Activated CD4-positive, alpha-beta T cell treated with anti-CD3 and anti-CD28 coated beads for 4 hours (primary cell): ENCODE measurements at regions not wholly inside any gene's neighbourhood (a gene's known extent, or its start where the extent isn't known, plus 50 kb on each side); places are given as distances from the start of the nearest gene placed in this dataset.

Experiments used
- DNase-seq, 2 donors: peaks; one replicate each; pipeline ENCODE4 v3.0.0-alpha.2; 2020

GRCh38 chr5:61264273-61264661 is 67.8 kb upstream of the ZSWIM6 start:
- DNase-seq, result no peak

GRCh38 chr5:61267116-61267515 is 64.9 kb upstream of the ZSWIM6 start:
- no peak for DNase-seq

- no peak for DNase-seq
Measured at GRCh38 chr5:61268871-61269270, 63.2 kb upstream of the ZSWIM6 start.

- DNase-seq, result no peak
Measured at GRCh38 chr5:61270510-61271165, 61.4 kb upstream of the ZSWIM6 start.

GRCh38 chr5:61272688-61273087 is 59.4 kb upstream of the ZSWIM6 start:
- no peak for DNase-seq

- no peak for DNase-seq
Measured at GRCh38 chr5:61273279-61273975, 58.6 kb upstream of the ZSWIM6 start.

- DNase-seq, result no peak
Measured at GRCh38 chr5:61274511-61274911, 57.5 kb upstream of the ZSWIM6 start.

- peak in 1 of 2 donors; percentile 11 for DNase-seq
Measured at GRCh38 chr5:61275841-61276240, 56.2 kb upstream of the ZSWIM6 start.

GRCh38 chr5:61277190-61277589 is 54.9 kb upstream of the ZSWIM6 start:
- no peak for DNase-seq

- no peak for DNase-seq
Measured at GRCh38 chr5:61277781-61278180, 54.3 kb upstream of the ZSWIM6 start.

- DNase-seq, result no peak
Measured at GRCh38 chr5:61279725-61280124, 52.3 kb upstream of the ZSWIM6 start.

GRCh38 chr5:61280205-61280604 is 51.9 kb upstream of the ZSWIM6 start:
- DNase-seq, result peak in 1 of 2 donors; percentile 22

- DNase-seq, result no peak
Measured at GRCh38 chr5:61280761-61281427, 51.2 kb upstream of the ZSWIM6 start.

GRCh38 chr5:61281686-61282085 is 50.4 kb upstream of the ZSWIM6 start:
- DNase-seq, result no peak
